ENCODE measurements at regions not wholly inside any gene's neighbourhood (a gene's known extent, or its start where the extent isn't known, plus 50 kb on each side); places are given as distances from the start of the nearest gene placed in this dataset.

DNA sequence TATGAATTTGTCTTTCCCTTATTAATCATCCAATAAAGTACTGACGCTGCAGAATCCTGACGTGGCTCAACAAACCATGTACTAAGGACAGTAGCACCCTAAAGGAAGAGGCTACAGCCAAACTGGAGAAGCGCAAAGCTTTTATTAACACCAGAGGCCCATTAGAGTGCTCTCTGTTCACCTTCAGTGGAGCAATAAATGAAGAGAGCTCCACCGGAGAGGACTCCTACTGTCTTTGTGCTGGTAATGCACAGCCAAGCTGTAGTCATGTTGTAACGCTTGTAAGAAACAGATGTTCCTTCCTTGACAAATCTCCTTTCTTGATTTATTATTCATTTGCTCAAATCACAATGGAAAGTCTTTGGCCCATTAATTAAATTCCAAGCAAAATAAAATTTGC is 220.7 kb upstream of the RRP15 start:
- ATAC-seq (ENCODE audit: insufficient read depth, low FRiP score) = no peak

DNA sequence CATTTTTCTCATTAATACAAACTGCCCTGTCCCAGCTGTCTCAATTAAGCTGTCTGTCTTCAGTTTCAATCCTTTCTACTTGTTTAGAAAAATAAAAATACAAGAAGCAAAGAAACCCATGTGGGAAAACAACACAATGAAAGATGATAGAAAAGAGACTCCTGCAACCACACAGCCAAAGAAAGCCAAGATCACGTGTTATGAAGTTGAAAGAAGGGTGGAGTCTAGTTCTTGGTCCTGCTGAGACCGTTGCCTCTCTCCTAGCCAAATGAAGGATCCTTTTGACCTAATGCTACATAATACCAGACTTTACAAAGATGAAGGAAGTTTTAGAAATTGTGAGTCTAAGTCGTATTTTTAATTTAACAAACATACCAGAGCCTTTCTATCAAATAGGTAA is 218.8 kb upstream of the RRP15 start:
- H3K4me1 ChIP-seq (ENCODE audit: control insufficient read depth in 5 of 5, insufficient read depth in 5 of 5, low read length in 5 of 5) = no peaks in the 10 kb centered on the region
- no peak for TF ChIP-seq CTCF (IDR thresholded peaks at IDR 0.05; ENCODE audit: control extremely low read depth, extremely low read depth)
- ATAC-seq (ENCODE audit: insufficient read depth, low FRiP score) (no peak), DNase-seq (no peak)
- no peak overlapping the region for H3K4me3 ChIP-seq
- no peaks in the 10 kb centered on the region for H3K36me3 ChIP-seq (ENCODE audit: control insufficient read depth in 4 of 4, insufficient read depth in 4 of 4, low read length in 4 of 4)
- no peak overlapping the region for H3K27ac ChIP-seq (ENCODE audit: low read depth in 1 of 2, low read length in 1 of 2)
- H3K9me3 ChIP-seq (ENCODE audit: control insufficient read depth in 4 of 4, insufficient read depth in 3 of 4, low read length in 3 of 4) = no peaks in the 10 kb centered on the region
- 72 to 76% methylated on average over 3 of the region's 3 CpGs for WGBS, 2 donors
- no peaks in the 10 kb centered on the region for H3K27me3 ChIP-seq (ENCODE audit: control insufficient read depth in 3 of 3, insufficient read depth in 3 of 3, low read length in 2 of 3)
- H3K9ac ChIP-seq (ENCODE audit: insufficient read depth in 1 of 2, low read length in 2 of 2) = no peak overlapping the region

More for the DNA sequence above, 220.7 kb upstream of the RRP15 start:
- Histone ChIP-seq H3K9me3 (ENCODE audit: control insufficient read depth in 4 of 4, insufficient read depth in 3 of 4, low read length in 3 of 4) (no peaks in the 10 kb centered on the region), H3K27me3 (ENCODE audit: control insufficient read depth in 3 of 3, insufficient read depth in 3 of 3, low read length in 2 of 3) (no peaks in the 10 kb centered on the region), H3K4me1 (ENCODE audit: control insufficient read depth in 5 of 5, insufficient read depth in 5 of 5, low read length in 5 of 5) (no peaks in the 10 kb centered on the region), H3K4me3 (no peak overlapping the region), H3K27ac (ENCODE audit: low read depth in 1 of 2, low read length in 1 of 2) (no peak overlapping the region), H3K36me3 (ENCODE audit: control insufficient read depth in 4 of 4, insufficient read depth in 4 of 4, low read length in 4 of 4) (no peaks in the 10 kb centered on the region), H3K9ac (ENCODE audit: insufficient read depth in 1 of 2, low read length in 2 of 2) (no peak overlapping the region)
- DNase-seq = no peak
- 84 to 87% methylated on average over 5 of the region's 5 CpGs for WGBS, 2 donors
- no peak for TF ChIP-seq CTCF (IDR thresholded peaks at IDR 0.05; ENCODE audit: control extremely low read depth, extremely low read depth)

GRCh38 chr1:218068241-218068640 is 216.9 kb upstream of the RRP15 start:
- H3K27ac ChIP-seq (ENCODE audit: low read depth in 1 of 2, low read length in 1 of 2) = no peak overlapping the region
- H3K4me3 ChIP-seq = no peak overlapping the region
- no peak for TF ChIP-seq CTCF (IDR thresholded peaks at IDR 0.05; ENCODE audit: control extremely low read depth, extremely low read depth)
- DNase-seq (no peak), ATAC-seq (ENCODE audit: insufficient read depth, low FRiP score) (no peak)
- no peak overlapping the region for H3K9ac ChIP-seq (ENCODE audit: insufficient read depth in 1 of 2, low read length in 2 of 2)
- H3K27me3 ChIP-seq (ENCODE audit: control insufficient read depth in 3 of 3, insufficient read depth in 3 of 3, low read length in 2 of 3) = no peaks in the 10 kb centered on the region
- no peaks in the 10 kb centered on the region for H3K9me3 ChIP-seq (ENCODE audit: control insufficient read depth in 4 of 4, insufficient read depth in 3 of 4, low read length in 3 of 4)
- no peaks in the 10 kb centered on the region for H3K36me3 ChIP-seq (ENCODE audit: control insufficient read depth in 4 of 4, insufficient read depth in 4 of 4, low read length in 4 of 4)
- 54 to 57% methylated on average over 1 of the region's 1 CpG for whole genome bisulfite sequencing, 2 donors
- no peaks in the 10 kb centered on the region for H3K4me1 ChIP-seq (ENCODE audit: control insufficient read depth in 5 of 5, insufficient read depth in 5 of 5, low read length in 5 of 5)

DNA sequence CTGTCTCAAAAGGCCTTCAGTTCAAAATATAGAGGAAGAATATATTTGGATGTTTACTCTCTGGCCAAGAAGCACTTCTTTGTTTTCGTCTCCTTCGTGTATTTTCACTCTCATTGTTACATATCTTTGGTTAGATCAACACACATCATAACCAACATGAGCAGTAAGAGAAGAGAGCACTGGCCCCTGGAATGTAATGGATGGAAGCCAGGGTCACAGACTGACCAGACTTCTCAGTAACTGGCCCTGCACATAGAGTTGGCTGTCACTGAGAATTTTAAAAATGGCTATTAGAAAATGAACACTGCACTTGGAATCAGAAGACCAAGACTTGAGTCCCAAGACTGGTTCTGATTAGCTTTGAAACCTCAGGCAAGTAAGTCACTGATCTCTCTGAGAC is 215.9 kb upstream of the RRP15 start:
- H3K36me3 ChIP-seq (ENCODE audit: control insufficient read depth in 4 of 4, insufficient read depth in 4 of 4, low read length in 4 of 4) = no peaks in the 10 kb centered on the region
- ATAC-seq (ENCODE audit: insufficient read depth, low FRiP score) (no peak), DNase-seq (no peak)
- TF ChIP-seq CTCF (IDR thresholded peaks at IDR 0.05; ENCODE audit: control extremely low read depth, extremely low read depth) = no peak
- no peak overlapping the region for H3K9ac ChIP-seq (ENCODE audit: insufficient read depth in 1 of 2, low read length in 2 of 2)
- H3K27ac ChIP-seq (ENCODE audit: low read depth in 1 of 2, low read length in 1 of 2) = no peak overlapping the region
- WGBS, 2 donors = 21 to 28% methylated on average over 2 of the region's 2 CpGs
- H3K4me1 ChIP-seq (ENCODE audit: control insufficient read depth in 5 of 5, insufficient read depth in 5 of 5, low read length in 5 of 5) = no peaks in the 10 kb centered on the region
- no peaks in the 10 kb centered on the region for H3K27me3 ChIP-seq (ENCODE audit: control insufficient read depth in 3 of 3, insufficient read depth in 3 of 3, low read length in 2 of 3)
- no peaks in the 10 kb centered on the region for H3K9me3 ChIP-seq (ENCODE audit: control insufficient read depth in 4 of 4, insufficient read depth in 3 of 4, low read length in 3 of 4)
- H3K4me3 ChIP-seq = no peak overlapping the region

Data from lung (tissue), 11 donors.